Suprapubic skin (tissue), 3 donors: ENCODE measurements at regions not wholly inside any gene's neighbourhood (a gene's known extent, or its start where the extent isn't known, plus 50 kb on each side); places are given as distances from the start of the nearest gene placed in this dataset.
"Not testable (repeated sequence)": the region's sequence is repeated elsewhere in the genome, so short reads cannot be mapped to it uniquely, and the experiment has no call there.

Source experiments
- CTCF ChIP-seq, 2 donors: fragments of 200-600 bp in 1 of 2; fragments of 450-650 bp in 1 of 2; sonication (generic) in 1 of 2; IDR thresholded peaks; one replicate each; pipeline ENCODE4 v1.5.1; 2016 to 2019; ENCODE audit warnings: antibody characterized with exemption in 2 of 2, mild to moderate bottlenecking in 1 of 2, moderate library complexity in 1 of 2
- POLR2A ChIP-seq, 2 donors: fragments of 450-650 bp; IDR thresholded peaks; one replicate each; pipeline ENCODE4 v1.6.1; 2017; ENCODE audit warnings: antibody characterized with exemption in 2 of 2, mild to moderate bottlenecking in 2 of 2, moderate library complexity in 2 of 2

GRCh38 chr21:6429924-6430323 is 4091.5 kb upstream of the TPTE start:
- TF ChIP-seq CTCF, POLR2A (IDR thresholded peaks at IDR 0.05): not testable (repeated sequence)
